ENCODE measurements at regions not wholly inside any gene's neighbourhood (a gene's known extent, or its start where the extent isn't known, plus 50 kb on each side); places are given as distances from the start of the nearest gene placed in this dataset.
"Not testable (repeated sequence)": the region's sequence is repeated elsewhere in the genome, so short reads cannot be mapped to it uniquely, and the experiment has no call there.

DNA sequence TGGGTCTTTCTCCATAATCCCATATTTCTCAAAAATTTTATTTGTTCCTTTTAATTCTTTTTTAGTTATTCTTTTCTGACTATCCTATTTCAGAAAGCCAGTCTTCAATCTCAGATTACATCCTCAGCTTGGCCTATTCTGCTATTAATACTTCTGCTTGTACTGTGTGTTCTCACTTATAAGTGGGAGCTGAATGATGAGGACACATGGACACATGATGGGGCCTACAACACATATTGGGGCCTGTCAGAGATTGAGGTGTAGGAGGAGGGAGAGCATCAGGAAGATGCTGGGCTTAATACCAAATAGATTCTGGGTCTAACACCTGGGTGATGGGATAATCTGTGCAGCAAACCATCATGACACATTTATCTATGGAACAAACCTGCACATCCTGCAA lies 82.3 kb downstream of the MAGEE1 start:
- TF ChIP-seq, protein P1, sequence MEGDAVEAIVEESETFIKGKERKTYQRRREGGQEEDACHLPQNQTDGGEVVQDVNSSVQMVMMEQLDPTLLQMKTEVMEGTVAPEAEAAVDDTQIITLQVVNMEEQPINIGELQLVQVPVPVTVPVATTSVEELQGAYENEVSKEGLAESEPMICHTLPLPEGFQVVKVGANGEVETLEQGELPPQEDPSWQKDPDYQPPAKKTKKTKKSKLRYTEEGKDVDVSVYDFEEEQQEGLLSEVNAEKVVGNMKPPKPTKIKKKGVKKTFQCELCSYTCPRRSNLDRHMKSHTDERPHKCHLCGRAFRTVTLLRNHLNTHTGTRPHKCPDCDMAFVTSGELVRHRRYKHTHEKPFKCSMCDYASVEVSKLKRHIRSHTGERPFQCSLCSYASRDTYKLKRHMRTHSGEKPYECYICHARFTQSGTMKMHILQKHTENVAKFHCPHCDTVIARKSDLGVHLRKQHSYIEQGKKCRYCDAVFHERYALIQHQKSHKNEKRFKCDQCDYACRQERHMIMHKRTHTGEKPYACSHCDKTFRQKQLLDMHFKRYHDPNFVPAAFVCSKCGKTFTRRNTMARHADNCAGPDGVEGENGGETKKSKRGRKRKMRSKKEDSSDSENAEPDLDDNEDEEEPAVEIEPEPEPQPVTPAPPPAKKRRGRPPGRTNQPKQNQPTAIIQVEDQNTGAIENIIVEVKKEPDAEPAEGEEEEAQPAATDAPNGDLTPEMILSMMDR (IDR thresholded peaks at IDR 0.05; ENCODE audit: low read depth, low read length): no peak
- H3K4me3 ChIP-seq (replicated peaks in 1 of 2; ENCODE audit: low read depth in 2 of 2, low read length in 2 of 2): no peak overlapping the region
- DNase-seq (ENCODE audit: low read depth in 2 of 2): no peak

- TF ChIP-seq, protein P1 (IDR thresholded peaks at IDR 0.05; ENCODE audit: low read depth, low read length): no peak
- no peak for DNase-seq (ENCODE audit: low read depth in 2 of 2)
Observed at GRCh38 chrX:76517544-76517943, 90.0 kb downstream of the MAGEE1 start.

DNA sequence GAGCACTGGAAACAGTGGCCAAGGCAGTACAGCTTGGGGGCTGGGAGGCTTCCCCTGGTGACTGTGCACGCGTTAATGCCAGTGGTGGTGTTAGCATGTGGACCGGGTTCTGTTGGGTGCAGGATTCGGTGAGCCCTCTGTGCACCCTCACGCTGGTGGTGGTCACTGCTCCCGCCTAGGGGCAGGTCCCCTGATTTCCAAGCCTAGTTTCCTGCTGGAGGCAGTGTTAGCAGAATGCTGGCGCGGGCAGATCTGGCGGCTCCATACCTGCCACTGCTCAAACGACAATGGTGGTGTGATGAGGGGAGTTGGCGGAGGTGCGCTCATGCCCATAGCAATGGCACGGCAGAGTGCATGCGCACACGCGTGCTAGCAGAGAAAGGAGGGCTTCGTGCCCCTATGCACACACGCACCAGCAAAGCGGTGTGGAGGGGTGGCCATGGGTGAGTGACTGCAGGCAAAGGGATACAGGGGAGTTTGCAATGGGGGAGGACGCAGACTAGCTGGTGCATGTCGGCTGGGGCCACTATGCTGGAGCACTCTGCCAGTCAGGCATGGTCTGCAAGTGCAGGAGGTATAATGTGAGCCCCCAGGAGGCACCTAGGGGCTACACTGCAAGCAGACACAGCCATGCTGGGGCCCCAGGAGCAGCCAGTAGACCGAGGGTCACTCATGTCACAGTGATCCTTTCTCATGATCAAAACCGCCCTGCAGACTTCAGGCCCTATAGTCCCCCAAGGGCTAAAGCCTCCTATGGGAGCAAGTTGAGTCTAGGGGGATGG lies 93.0 kb downstream of the MAGEE1 start:
- DNase-seq (ENCODE audit: low read depth in 2 of 2): no peak
- TF ChIP-seq, protein P1 (IDR thresholded peaks at IDR 0.05; ENCODE audit: low read depth, low read length): no peak
- no peak overlapping the region for H3K4me3 ChIP-seq (replicated peaks in 1 of 2; ENCODE audit: low read depth in 2 of 2, low read length in 2 of 2)

More at GRCh38 chrX:76517544-76517943, 90.0 kb downstream of the MAGEE1 start:
- no peak overlapping the region for H3K4me3 ChIP-seq (replicated peaks in 1 of 2; ENCODE audit: low read depth in 2 of 2, low read length in 2 of 2)

DNA sequence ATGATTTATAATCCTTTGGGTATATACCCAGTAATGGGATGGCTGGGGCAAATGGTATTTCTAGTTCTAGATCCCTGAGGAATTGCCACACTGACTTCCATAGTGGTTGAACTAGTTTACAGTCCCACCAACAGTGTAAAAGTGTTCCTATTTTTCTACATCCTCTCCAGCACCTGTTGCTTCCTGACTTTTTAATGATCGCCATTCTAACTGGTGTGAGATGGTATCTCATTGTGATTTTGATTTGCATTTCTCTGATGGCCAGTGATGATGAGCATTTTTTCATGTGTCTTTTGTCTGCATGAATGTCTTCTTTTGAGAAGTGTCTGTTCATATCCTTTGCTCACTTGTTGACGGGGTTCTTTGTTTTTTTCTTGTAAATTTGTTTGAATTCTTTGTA lies 108.2 kb downstream of the MAGEE1 start:
- not testable (repeated sequence) for H3K4me3 ChIP-seq (replicated peaks in 1 of 2; ENCODE audit: low read depth in 2 of 2, low read length in 2 of 2); DNase-seq (ENCODE audit: low read depth in 2 of 2)

DNA sequence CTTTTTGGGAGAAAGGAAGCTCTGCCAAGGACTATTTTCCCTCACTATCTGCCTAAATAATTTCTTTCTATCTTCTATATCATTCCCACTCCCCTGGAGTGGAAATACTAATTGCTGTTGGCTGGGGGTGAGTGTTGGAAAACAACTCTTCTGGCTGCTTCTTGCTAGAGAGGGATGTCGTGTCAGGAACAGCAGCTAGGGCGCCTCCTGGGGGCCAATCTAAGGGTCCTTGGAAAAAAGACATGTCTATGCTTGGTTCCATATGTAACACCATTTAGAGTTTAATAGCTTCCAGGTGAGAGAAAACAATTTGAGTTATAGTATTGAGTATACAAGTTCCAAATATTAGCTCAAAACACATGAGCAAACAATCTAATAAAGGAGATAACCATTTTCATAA lies 111.3 kb downstream of the MAGEE1 start:
- TF ChIP-seq, protein P1 (IDR thresholded peaks at IDR 0.05; ENCODE audit: low read depth, low read length): no peak

GRCh38 chrX:76543381-76543780 lies 115.9 kb downstream of the MAGEE1 start:
- not testable (repeated sequence) for H3K4me3 ChIP-seq (replicated peaks in 1 of 2; ENCODE audit: low read depth in 2 of 2, low read length in 2 of 2)

More for the DNA sequence above, 111.3 kb downstream of the MAGEE1 start:
- DNase-seq (ENCODE audit: low read depth in 2 of 2): no peak
- no peak overlapping the region for H3K4me3 ChIP-seq (replicated peaks in 1 of 2; ENCODE audit: low read depth in 2 of 2, low read length in 2 of 2)

GRCh38 chrX:76550016-76550415 lies 122.5 kb downstream of the MAGEE1 start:
- no peak for DNase-seq (ENCODE audit: low read depth in 2 of 2)
- TF ChIP-seq, protein P1 (IDR thresholded peaks at IDR 0.05; ENCODE audit: low read depth, low read length): no peak
- H3K4me3 ChIP-seq (replicated peaks in 1 of 2; ENCODE audit: low read depth in 2 of 2, low read length in 2 of 2): no peak overlapping the region

More at GRCh38 chrX:76543381-76543780, 115.9 kb downstream of the MAGEE1 start:
- DNase-seq (ENCODE audit: low read depth in 2 of 2): not testable (repeated sequence)

DNA sequence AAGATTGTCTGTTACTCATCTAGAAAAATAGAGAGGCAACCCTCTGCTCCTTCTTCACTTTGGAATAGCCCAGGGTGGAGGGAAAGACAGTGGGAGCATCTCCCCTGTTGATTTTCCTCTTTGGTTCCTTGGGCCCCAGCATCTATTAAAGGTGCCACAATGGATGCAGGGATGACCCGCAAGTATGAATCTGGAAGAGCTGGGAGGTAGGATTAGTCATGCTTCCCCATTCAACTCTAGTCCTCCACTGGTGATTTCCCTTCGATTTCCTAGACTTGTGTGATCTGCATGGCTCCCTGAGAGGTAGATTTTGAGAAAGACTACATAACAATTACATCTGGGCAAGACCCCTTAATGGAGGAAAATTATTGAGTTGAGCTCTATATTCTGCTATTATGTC lies 127.8 kb downstream of the MAGEE1 start:
- TF ChIP-seq, protein P1 (IDR thresholded peaks at IDR 0.05; ENCODE audit: low read depth, low read length): no peak
- no peak overlapping the region for H3K4me3 ChIP-seq (replicated peaks in 1 of 2; ENCODE audit: low read depth in 2 of 2, low read length in 2 of 2)

More for the DNA sequence above, 127.8 kb downstream of the MAGEE1 start:
- no peak for DNase-seq (ENCODE audit: low read depth in 2 of 2)

All from cardiac fibroblast (primary cell).